Upper lobe of left lung (tissue), 6 donors: ENCODE measurements at regions not wholly inside any gene's neighbourhood (a gene's known extent, or its start where the extent isn't known, plus 50 kb on each side); places are given as distances from the start of the nearest gene placed in this dataset.

Experiments
- ATAC-seq, 2 donors: fragments of 200-7000 bp; cut with Tn5 transposase; one replicate each; pipeline ENCODE4 v1.9.1; 2022; ENCODE audit warnings: mild to moderate bottlenecking in 2 of 2, moderate library complexity in 2 of 2; ENCODE audit not compliant: low FRiP score in 2 of 2
- DNase-seq, 2 donors: peaks; one replicate each; pipeline ENCODE4 v3.0.0-alpha.2; 2019 to 2020
- H3K27ac ChIP-seq, 4 donors: fragments of 200-600 bp; sonication (generic); one replicate each; pipeline ENCODE4 v1.5.1; 2016 to 2019
- H3K27me3 ChIP-seq, 4 donors: fragments of 200-600 bp; sonication (generic); one replicate each; pipeline ENCODE4 v1.5.1; 2017 to 2019
- H3K36me3 ChIP-seq, 4 donors: fragments of 200-600 bp; sonication (generic); one replicate each; pipeline ENCODE4 v1.5.1; 2016 to 2019
- H3K4me1 ChIP-seq, 4 donors: fragments of 200-600 bp; sonication (generic); one replicate each; pipeline ENCODE4 v1.5.1; 2018 to 2019
- H3K4me3 ChIP-seq, 4 donors: fragments of 200-600 bp; sonication (generic); one replicate each; pipeline ENCODE4 v1.5.1; 2017 to 2019; ENCODE audit warnings: mild to moderate bottlenecking in 2 of 4, moderate library complexity in 1 of 4
- H3K9me3 ChIP-seq, 4 donors: fragments of 200-600 bp; sonication (generic); one replicate each; pipeline ENCODE4 v1.5.1; 2018 to 2019
- EP300 ChIP-seq, 4 donors: sonication (generic); formaldehyde crosslinking; IDR thresholded peaks; one replicate each; pipeline ENCODE4 v1.5.1; 2017; ENCODE audit warnings: antibody characterized with exemption in 4 of 4, control low read depth in 2 of 4
- POLR2A ChIP-seq, 4 donors: fragments of 450-650 bp; IDR thresholded peaks; one replicate each; pipeline ENCODE4 v1.5.1; 2016 to 2017; ENCODE audit warnings: antibody characterized with exemption in 4 of 4, mild to moderate bottlenecking in 2 of 4
- POLR2AphosphoS5 ChIP-seq, 2 donors: sonication (generic); formaldehyde crosslinking; IDR thresholded peaks; one replicate each; pipeline ENCODE4 v1.5.1; 2017; ENCODE audit warnings: antibody characterized with exemption in 2 of 2
- WGBS, 2 donors: methylation state at CpG; one replicate each; pipeline ENCODE4 v1.1.5; 2017 to 2018; 5-methylcytosine and 5-hydroxymethylcytosine counted together
- TF ChIP-seq, protein P1 (sequence below), 6 experiments: fragments of 450-650 bp in 4 of 6; fragments of 200-600 bp in 2 of 6; sonication (generic) in 2 of 6; IDR thresholded peaks; one replicate each; pipeline ENCODE4 v1.5.1; 2016 to 2019; ENCODE audit warnings: antibody characterized with exemption in 6 of 6
- donor health status: DM: no; HTN: no; CAD: no; lungs with moderate emphysema.
- donor health status: DM: no; HTN: yes; CAD: no; lungs with severe emphysema.

GRCh38 chr16:49216593-49216992 is 65.0 kb downstream of the CBLN1 start:
- H3K4me1 ChIP-seq: no peaks in the 10 kb centered on the region
- no peaks in the 10 kb centered on the region for H3K9me3 ChIP-seq
- H3K27me3 ChIP-seq: no peaks in the 10 kb centered on the region
- DNase-seq (no peak), ATAC-seq (no peak)
- TF ChIP-seq POLR2A (IDR thresholded peaks at IDR 0.05): no peak
- TF ChIP-seq POLR2AphosphoS5 (IDR thresholded peaks at IDR 0.05): no peak
- no peak for TF ChIP-seq EP300 (IDR thresholded peaks at IDR 0.05)
- TF ChIP-seq, protein P1, sequence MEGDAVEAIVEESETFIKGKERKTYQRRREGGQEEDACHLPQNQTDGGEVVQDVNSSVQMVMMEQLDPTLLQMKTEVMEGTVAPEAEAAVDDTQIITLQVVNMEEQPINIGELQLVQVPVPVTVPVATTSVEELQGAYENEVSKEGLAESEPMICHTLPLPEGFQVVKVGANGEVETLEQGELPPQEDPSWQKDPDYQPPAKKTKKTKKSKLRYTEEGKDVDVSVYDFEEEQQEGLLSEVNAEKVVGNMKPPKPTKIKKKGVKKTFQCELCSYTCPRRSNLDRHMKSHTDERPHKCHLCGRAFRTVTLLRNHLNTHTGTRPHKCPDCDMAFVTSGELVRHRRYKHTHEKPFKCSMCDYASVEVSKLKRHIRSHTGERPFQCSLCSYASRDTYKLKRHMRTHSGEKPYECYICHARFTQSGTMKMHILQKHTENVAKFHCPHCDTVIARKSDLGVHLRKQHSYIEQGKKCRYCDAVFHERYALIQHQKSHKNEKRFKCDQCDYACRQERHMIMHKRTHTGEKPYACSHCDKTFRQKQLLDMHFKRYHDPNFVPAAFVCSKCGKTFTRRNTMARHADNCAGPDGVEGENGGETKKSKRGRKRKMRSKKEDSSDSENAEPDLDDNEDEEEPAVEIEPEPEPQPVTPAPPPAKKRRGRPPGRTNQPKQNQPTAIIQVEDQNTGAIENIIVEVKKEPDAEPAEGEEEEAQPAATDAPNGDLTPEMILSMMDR (IDR thresholded peaks at IDR 0.05): no peak
- H3K27ac ChIP-seq: no peak overlapping the region
- H3K4me3 ChIP-seq: no peak overlapping the region
- H3K36me3 ChIP-seq: no peaks in the 10 kb centered on the region
- WGBS, 2 donors: 39 to 51% methylated on average over 3 of the region's 3 CpGs

DNA sequence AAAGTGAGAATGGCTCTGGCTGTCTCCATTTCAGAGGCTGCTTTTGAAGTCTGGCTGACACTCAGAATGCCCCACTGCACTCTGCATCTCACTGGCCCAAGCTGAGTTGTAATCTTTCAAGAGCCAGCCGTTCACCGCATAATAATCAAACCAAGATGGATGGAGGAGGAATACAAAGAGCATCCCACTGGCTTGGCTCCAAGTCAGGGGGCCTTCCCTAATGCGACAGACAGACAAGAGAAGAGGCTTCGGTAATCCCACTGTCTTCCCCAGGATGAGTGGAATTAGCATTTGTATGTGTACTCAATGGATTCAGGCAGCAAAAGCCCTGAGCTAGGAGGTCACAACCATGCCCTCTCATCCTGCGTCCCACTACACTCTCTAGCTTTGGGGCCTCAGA is 68.0 kb downstream of the CBLN1 start:
- ATAC-seq (no peak), DNase-seq (no peak)
- Histone ChIP-seq H3K9me3 (no peaks in the 10 kb centered on the region), H3K27ac (no peak overlapping the region), H3K4me1 (no peaks in the 10 kb centered on the region), H3K27me3 (no peaks in the 10 kb centered on the region), H3K4me3 (no peak overlapping the region), H3K36me3 (no peaks in the 10 kb centered on the region)
- TF ChIP-seq POLR2A (IDR thresholded peaks at IDR 0.05): no peak
- TF ChIP-seq, protein P1 (IDR thresholded peaks at IDR 0.05): no peak
- TF ChIP-seq EP300 (IDR thresholded peaks at IDR 0.05): no peak
- TF ChIP-seq POLR2AphosphoS5 (IDR thresholded peaks at IDR 0.05): no peak
- WGBS, 2 donors: 58 to 60% methylated on average over 4 to 5 of the region's 5 CpGs

GRCh38 chr16:49204191-49204590 is 77.4 kb downstream of the CBLN1 start:
- no peak for DNase-seq
- no peak overlapping the region for H3K27ac ChIP-seq
- no peak for ATAC-seq
- no peaks in the 10 kb centered on the region for H3K27me3 ChIP-seq
- TF ChIP-seq, protein P1 (IDR thresholded peaks at IDR 0.05): no peak
- TF ChIP-seq POLR2AphosphoS5 (IDR thresholded peaks at IDR 0.05) (no peak), EP300 (IDR thresholded peaks at IDR 0.05) (no peak)
- H3K36me3 ChIP-seq: no peaks in the 10 kb centered on the region
- WGBS, 2 donors: 82 to 85% methylated on average over 4 of the region's 4 CpGs
- H3K4me1 ChIP-seq: no peaks in the 10 kb centered on the region
- no peak overlapping the region for H3K4me3 ChIP-seq
- no peaks in the 10 kb centered on the region for H3K9me3 ChIP-seq

GRCh38 chr16:49203361-49203760 is 78.3 kb downstream of the CBLN1 start:
- WGBS, 2 donors: 9 to 16% methylated on average over 3 of the region's 3 CpGs

DNA sequence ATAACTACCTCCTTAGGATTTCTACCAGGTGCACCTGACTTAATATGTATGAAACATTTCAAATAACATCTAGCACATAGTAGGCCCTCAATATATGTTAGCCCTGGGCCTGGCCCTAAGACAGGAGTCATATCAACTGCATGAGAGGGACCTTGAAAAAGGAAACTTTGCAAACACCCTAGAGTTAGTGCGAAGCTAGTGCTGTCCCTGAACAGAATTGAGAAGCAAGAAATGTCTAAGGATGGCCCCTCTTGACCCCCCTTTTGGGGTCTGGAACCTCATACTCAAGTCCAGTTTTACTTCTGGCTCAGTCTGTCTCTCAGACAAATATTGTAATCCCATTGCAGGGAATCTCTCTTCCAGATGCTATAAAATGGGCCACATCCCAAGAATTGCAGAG is 80.5 kb downstream of the CBLN1 start:
- H3K27me3 ChIP-seq: no peaks in the 10 kb centered on the region
- no peaks in the 10 kb centered on the region for H3K9me3 ChIP-seq
- no peak for ATAC-seq
- no peak overlapping the region for H3K27ac ChIP-seq
- H3K36me3 ChIP-seq: no peaks in the 10 kb centered on the region
- no peak overlapping the region for H3K4me3 ChIP-seq
- DNase-seq: no peak
- whole genome bisulfite sequencing, 2 donors: 92 to 93% methylated on average over 1 of the region's 1 CpG
- no peaks in the 10 kb centered on the region for H3K4me1 ChIP-seq
- TF ChIP-seq POLR2AphosphoS5 (IDR thresholded peaks at IDR 0.05) (no peak), EP300 (IDR thresholded peaks at IDR 0.05) (no peak), POLR2A (IDR thresholded peaks at IDR 0.05) (no peak)
- TF ChIP-seq, protein P1 (IDR thresholded peaks at IDR 0.05): no peak

More at GRCh38 chr16:49203361-49203760, 78.3 kb downstream of the CBLN1 start:
- H3K27me3 ChIP-seq: no peaks in the 10 kb centered on the region
- no peak for TF ChIP-seq POLR2A (IDR thresholded peaks at IDR 0.05)
- TF ChIP-seq, protein P1 (IDR thresholded peaks at IDR 0.05): no peak
- TF ChIP-seq EP300 (IDR thresholded peaks at IDR 0.05): no peak
- no peak for TF ChIP-seq POLR2AphosphoS5 (IDR thresholded peaks at IDR 0.05)
- H3K9me3 ChIP-seq: no peaks in the 10 kb centered on the region
- H3K4me3 ChIP-seq: no peak overlapping the region
- ATAC-seq (no peak), DNase-seq (no peak)
- no peak overlapping the region for H3K27ac ChIP-seq
- H3K4me1 ChIP-seq: no peaks in the 10 kb centered on the region
- no peaks in the 10 kb centered on the region for H3K36me3 ChIP-seq
